ENCODE measurements at regions not wholly inside any gene's neighbourhood (a gene's known extent, or its start where the extent isn't known, plus 50 kb on each side); places are given as distances from the start of the nearest gene placed in this dataset.

GRCh38 chr13:20348645-20349408, 116.7 kb upstream of the GJB6 start:
- POLR2A ChIA-PET, result no interaction called here
- TF ChIP-seq, protein P1, sequence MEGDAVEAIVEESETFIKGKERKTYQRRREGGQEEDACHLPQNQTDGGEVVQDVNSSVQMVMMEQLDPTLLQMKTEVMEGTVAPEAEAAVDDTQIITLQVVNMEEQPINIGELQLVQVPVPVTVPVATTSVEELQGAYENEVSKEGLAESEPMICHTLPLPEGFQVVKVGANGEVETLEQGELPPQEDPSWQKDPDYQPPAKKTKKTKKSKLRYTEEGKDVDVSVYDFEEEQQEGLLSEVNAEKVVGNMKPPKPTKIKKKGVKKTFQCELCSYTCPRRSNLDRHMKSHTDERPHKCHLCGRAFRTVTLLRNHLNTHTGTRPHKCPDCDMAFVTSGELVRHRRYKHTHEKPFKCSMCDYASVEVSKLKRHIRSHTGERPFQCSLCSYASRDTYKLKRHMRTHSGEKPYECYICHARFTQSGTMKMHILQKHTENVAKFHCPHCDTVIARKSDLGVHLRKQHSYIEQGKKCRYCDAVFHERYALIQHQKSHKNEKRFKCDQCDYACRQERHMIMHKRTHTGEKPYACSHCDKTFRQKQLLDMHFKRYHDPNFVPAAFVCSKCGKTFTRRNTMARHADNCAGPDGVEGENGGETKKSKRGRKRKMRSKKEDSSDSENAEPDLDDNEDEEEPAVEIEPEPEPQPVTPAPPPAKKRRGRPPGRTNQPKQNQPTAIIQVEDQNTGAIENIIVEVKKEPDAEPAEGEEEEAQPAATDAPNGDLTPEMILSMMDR (IDR thresholded peaks at IDR 0.05; ENCODE audit: unreplicated experiment), result no peak
- peaks cover under 1% of the 10 kb centered on the region for H3K36me3 Mint-ChIP-seq (ENCODE audit: insufficient read depth, unreplicated experiment)
- no peak for DNase-seq (ENCODE audit: unreplicated experiment)
- H3K4me1 Mint-ChIP-seq (ENCODE audit: insufficient read depth, unreplicated experiment), result peaks cover 26% of the 10 kb centered on the region
- BruUV-seq (replicated peaks), result no TSS peak
- H3K27me3 Mint-ChIP-seq (ENCODE audit: insufficient read depth, unreplicated experiment), result no peaks in the 10 kb centered on the region
- intact Hi-C loops (cut with micrococcal nuclease), result no loop called here
- no peak overlapping the region for H3K27ac Mint-ChIP-seq (ENCODE audit: low read depth, unreplicated experiment)
- no peak overlapping the region for H3K4me3 Mint-ChIP-seq (ENCODE audit: unreplicated experiment)
- CTCF ChIA-PET, result interaction anchor here (0.6 kb wide), 2 partner anchors 240 to 462 kb away, joined by 3 read pairs; no protein-coding TSS in a partner anchor
- H3K9me3 Mint-ChIP-seq (ENCODE audit: unreplicated experiment), result no peaks in the 10 kb centered on the region

DNA sequence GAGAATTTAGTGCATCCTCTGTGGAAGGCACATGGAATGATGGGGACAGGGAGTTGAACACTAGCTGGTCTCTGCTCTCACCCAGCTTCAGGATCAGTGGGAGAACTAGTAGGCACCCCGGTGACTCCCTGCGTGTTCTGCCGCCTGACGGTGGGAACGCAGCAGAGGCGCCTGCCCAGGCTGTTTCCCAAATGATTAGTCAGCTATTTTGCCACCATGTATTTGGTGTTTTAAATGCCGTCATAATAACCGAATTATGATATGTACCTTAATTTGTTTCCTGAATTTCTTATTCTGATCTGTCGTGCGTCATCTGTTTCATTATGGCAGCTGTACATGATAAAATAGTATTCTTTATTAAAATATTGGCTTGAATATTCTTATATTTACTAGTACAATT, 115.9 kb upstream of the GJB6 start:
- TF ChIP-seq, protein P1 (IDR thresholded peaks at IDR 0.05; ENCODE audit: unreplicated experiment), result no peak

DNA sequence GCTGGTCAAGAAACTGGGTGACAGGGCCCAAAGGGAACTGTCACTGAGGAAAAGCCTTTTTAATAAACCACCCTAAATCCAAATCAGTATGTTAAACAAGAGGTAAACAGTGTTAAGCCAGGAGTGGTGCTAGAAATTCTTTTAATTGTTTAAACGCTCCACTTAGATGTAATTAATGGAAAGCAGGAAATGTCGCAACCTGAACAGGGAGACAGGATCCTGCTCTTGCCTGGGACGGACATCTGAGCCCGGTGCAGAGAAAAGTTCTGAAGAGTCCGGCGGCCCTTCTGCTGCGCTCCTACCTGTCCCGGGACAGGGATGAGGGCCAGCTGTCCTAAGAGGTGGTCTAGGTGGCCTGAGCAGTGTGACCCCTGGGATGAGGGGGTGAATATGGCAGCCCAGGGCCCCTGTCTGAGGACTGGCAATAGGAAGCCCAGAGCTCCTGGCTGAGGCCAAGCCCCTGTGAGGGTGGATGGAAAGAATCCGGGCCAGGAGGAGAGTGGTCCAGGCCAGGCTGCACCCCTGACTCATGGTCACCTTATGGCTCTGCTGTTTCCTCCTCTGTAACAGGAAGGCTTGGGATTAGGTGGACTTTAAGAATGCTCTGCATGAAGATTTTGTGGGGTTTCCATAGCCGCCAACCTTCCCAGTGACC, 112.8 kb upstream of the GJB6 start:
- no peaks in the 10 kb centered on the region for H3K9me3 Mint-ChIP-seq (ENCODE audit: unreplicated experiment)
- H3K36me3 Mint-ChIP-seq (ENCODE audit: insufficient read depth, unreplicated experiment), result no peaks in the 10 kb centered on the region
- H3K4me1 Mint-ChIP-seq (ENCODE audit: insufficient read depth, unreplicated experiment), result peaks cover 21% of the 10 kb centered on the region
- TF ChIP-seq, protein P1 (IDR thresholded peaks at IDR 0.05; ENCODE audit: unreplicated experiment), result no peak
- H3K4me3 Mint-ChIP-seq (ENCODE audit: unreplicated experiment), result no peak overlapping the region
- ChIA-PET POLR2A (interaction anchor here (0.8 to 1.2 kb wide), 2 partner anchors 9 to 75 kb away, joined by 3 to 4 read pairs; no protein-coding TSS in a partner anchor), CTCF (no interaction called here)
- intact Hi-C loops (cut with micrococcal nuclease), result no loop called here
- H3K27ac Mint-ChIP-seq (ENCODE audit: low read depth, unreplicated experiment), result no peak overlapping the region
- no peak for DNase-seq (ENCODE audit: unreplicated experiment)
- BruUV-seq (replicated peaks), result no TSS peak
- H3K27me3 Mint-ChIP-seq (ENCODE audit: insufficient read depth, unreplicated experiment), result no peaks in the 10 kb centered on the region

More for the DNA sequence above, 115.9 kb upstream of the GJB6 start:
- Mint-ChIP-seq H3K4me3 (ENCODE audit: unreplicated experiment) (no peak overlapping the region), H3K27ac (ENCODE audit: low read depth, unreplicated experiment) (no peak overlapping the region), H3K36me3 (ENCODE audit: insufficient read depth, unreplicated experiment) (no peaks in the 10 kb centered on the region), H3K9me3 (ENCODE audit: unreplicated experiment) (no peaks in the 10 kb centered on the region), H3K4me1 (ENCODE audit: insufficient read depth, unreplicated experiment) (peaks cover 28% of the 10 kb centered on the region), H3K27me3 (ENCODE audit: insufficient read depth, unreplicated experiment) (no peaks in the 10 kb centered on the region)
- DNase-seq (ENCODE audit: unreplicated experiment), result no peak
- BruUV-seq (replicated peaks), result no TSS peak
- ChIA-PET CTCF (interaction anchor here (0.6 kb wide), 1 partner anchor 463 kb away, joined by 3 read pairs; no protein-coding TSS in a partner anchor), POLR2A (no interaction called here)
- intact Hi-C loops (cut with micrococcal nuclease), result no loop called here

DNA sequence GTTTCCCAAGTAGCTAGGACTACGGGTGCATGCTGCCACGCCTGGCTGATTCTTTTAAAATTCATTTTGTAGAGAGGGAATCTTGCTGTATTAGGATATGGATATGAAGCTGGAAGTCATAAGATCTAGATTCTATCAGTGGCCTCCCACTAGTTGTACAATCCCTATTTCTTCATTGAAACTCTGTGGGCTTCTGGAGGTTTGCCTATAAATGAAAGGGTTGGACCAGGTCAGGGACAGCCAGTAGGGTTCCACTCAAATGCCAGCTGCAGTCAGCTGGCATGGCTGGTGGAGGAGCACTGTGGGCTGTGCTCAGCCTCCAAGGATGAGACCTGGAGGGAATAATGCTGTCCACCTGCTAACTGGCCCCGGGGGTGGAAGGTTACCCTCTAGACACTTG, 110.2 kb upstream of the GJB6 start:
- TF ChIP-seq, protein P1 (IDR thresholded peaks at IDR 0.05; ENCODE audit: unreplicated experiment), result no peak
- ChIA-PET CTCF (no interaction called here), POLR2A (interaction anchor here (1.2 to 1.5 kb wide), 3 partner anchors 8 to 27 kb away, joined by 3 to 4 read pairs (median 3); no protein-coding TSS in a partner anchor)
- H3K36me3 Mint-ChIP-seq (ENCODE audit: insufficient read depth, unreplicated experiment), result peaks cover 4% of the 10 kb centered on the region
- no peak overlapping the region for H3K4me3 Mint-ChIP-seq (ENCODE audit: unreplicated experiment)
- H3K4me1 Mint-ChIP-seq (ENCODE audit: insufficient read depth, unreplicated experiment), result peaks cover 34% of the 10 kb centered on the region
- no peaks in the 10 kb centered on the region for H3K9me3 Mint-ChIP-seq (ENCODE audit: unreplicated experiment)
- DNase-seq (ENCODE audit: unreplicated experiment), result no peak
- BruUV-seq (replicated peaks), result no TSS peak
- H3K27ac Mint-ChIP-seq (ENCODE audit: low read depth, unreplicated experiment), result no peak overlapping the region
- intact Hi-C loops (cut with micrococcal nuclease), result no loop called here
- no peaks in the 10 kb centered on the region for H3K27me3 Mint-ChIP-seq (ENCODE audit: insufficient read depth, unreplicated experiment)

Measured in MCF 10A (cell line).